ENCODE measurements at regions not wholly inside any gene's neighbourhood (a gene's known extent, or its start where the extent isn't known, plus 50 kb on each side); places are given as distances from the start of the nearest gene placed in this dataset.
"Not testable (repeated sequence)": the region's sequence is repeated elsewhere in the genome, so short reads cannot be mapped to it uniquely, and the experiment has no call there.

GRCh38 chr7:67916571-67917436 is 920.2 kb downstream of the TYW1 start:
- DNase-seq (ENCODE audit: low spot score), result no peak

- DNase-seq (ENCODE audit: low spot score), result no peak
Measured at GRCh38 chr7:67917437-67917755, 920.8 kb downstream of the TYW1 start.

GRCh38 chr7:67918158-67918557 is 921.5 kb downstream of the TYW1 start:
- peak; percentile 89 for DNase-seq (ENCODE audit: low spot score)

GRCh38 chr7:67923286-67923685 is 926.7 kb downstream of the TYW1 start:
- no peak for DNase-seq (ENCODE audit: low spot score)

- no peak for DNase-seq (ENCODE audit: low spot score)
Measured at GRCh38 chr7:67928141-67928540, 931.5 kb downstream of the TYW1 start.

- not testable (repeated sequence) for DNase-seq (ENCODE audit: low spot score)
Measured at GRCh38 chr7:67936447-67936846, 939.8 kb downstream of the TYW1 start.

GRCh38 chr7:67940400-67940799 is 943.8 kb downstream of the TYW1 start:
- DNase-seq (ENCODE audit: low spot score), result no peak

- no peak for DNase-seq (ENCODE audit: low spot score)
Measured at GRCh38 chr7:67947191-67947590, 950.6 kb downstream of the TYW1 start.

GRCh38 chr7:67947646-67948045 is 951.0 kb downstream of the TYW1 start:
- DNase-seq (ENCODE audit: low spot score), result no peak

GRCh38 chr7:67950321-67951083 is 953.9 kb downstream of the TYW1 start:
- DNase-seq (ENCODE audit: low spot score), result no peak

GRCh38 chr7:67955061-67955460 is 958.4 kb downstream of the TYW1 start:
- DNase-seq (ENCODE audit: low spot score), result no peak

GRCh38 chr7:67962863-67963262 is 966.2 kb downstream of the TYW1 start:
- no peak for DNase-seq (ENCODE audit: low spot score)

- no peak for DNase-seq (ENCODE audit: low spot score)
Measured at GRCh38 chr7:67976490-67976889, 979.9 kb downstream of the TYW1 start.

- DNase-seq (ENCODE audit: low spot score), result no peak
Measured at GRCh38 chr7:67983486-67983885, 986.9 kb downstream of the TYW1 start.

- DNase-seq (ENCODE audit: low spot score), result no peak
Measured at GRCh38 chr7:67984326-67984725, 987.7 kb downstream of the TYW1 start.

GRCh38 chr7:67989142-67989541 is 992.5 kb downstream of the TYW1 start:
- DNase-seq (ENCODE audit: low spot score), result no peak

- DNase-seq (ENCODE audit: low spot score), result no peak
Measured at GRCh38 chr7:67990003-67990402, 993.4 kb downstream of the TYW1 start.

GRCh38 chr7:67990716-67991115 is 994.1 kb downstream of the TYW1 start:
- DNase-seq (ENCODE audit: low spot score), result no peak

- no peak for DNase-seq (ENCODE audit: low spot score)
Measured at GRCh38 chr7:67992287-67992686, 995.7 kb downstream of the TYW1 start.

- DNase-seq (ENCODE audit: low spot score), result no peak
Measured at GRCh38 chr7:68005992-68006391, 1009.4 kb downstream of the TYW1 start.

GRCh38 chr7:68006619-68007018 is 1010.0 kb downstream of the TYW1 start:
- DNase-seq (ENCODE audit: low spot score), result no peak

- DNase-seq (ENCODE audit: low spot score), result no peak
Measured at GRCh38 chr7:68009716-68010115, 1013.1 kb downstream of the TYW1 start.

GRCh38 chr7:68014031-68014736 is 1017.6 kb downstream of the TYW1 start:
- DNase-seq (ENCODE audit: low spot score), result no peak
